ENCODE measurements at regions not wholly inside any gene's neighbourhood (a gene's known extent, or its start where the extent isn't known, plus 50 kb on each side); places are given as distances from the start of the nearest gene placed in this dataset.

DNA sequence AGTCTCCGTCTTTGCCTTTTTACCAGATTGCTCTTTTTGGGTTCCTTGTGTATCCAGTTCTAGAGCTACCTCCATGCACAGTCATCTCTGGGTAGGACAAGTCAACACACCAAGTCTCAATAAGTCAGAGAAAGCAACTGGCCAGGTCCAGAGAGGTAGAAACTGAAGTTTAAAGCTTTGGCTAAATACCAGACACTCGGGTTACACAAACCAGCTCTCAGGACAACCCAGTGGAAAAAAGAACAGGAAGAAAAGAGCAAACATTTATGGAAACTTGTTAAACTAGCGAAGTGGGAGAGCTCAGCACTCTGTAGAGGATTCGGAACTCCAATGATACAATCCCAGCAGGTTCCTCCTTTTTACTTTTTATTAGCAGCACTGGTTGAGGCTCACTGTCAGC lies 291.0 kb upstream of the CPEB2 start:
- TF ChIP-seq CTCF (IDR thresholded peaks at IDR 0.05) = no peak
- TF ChIP-seq POLR2A (IDR thresholded peaks at IDR 0.05) = no peak
